ENCODE measurements at regions not wholly inside any gene's neighbourhood (a gene's known extent, or its start where the extent isn't known, plus 50 kb on each side); places are given as distances from the start of the nearest gene placed in this dataset.
"Not testable (repeated sequence)": the region's sequence is repeated elsewhere in the genome, so short reads cannot be mapped to it uniquely, and the experiment has no call there.

DNA sequence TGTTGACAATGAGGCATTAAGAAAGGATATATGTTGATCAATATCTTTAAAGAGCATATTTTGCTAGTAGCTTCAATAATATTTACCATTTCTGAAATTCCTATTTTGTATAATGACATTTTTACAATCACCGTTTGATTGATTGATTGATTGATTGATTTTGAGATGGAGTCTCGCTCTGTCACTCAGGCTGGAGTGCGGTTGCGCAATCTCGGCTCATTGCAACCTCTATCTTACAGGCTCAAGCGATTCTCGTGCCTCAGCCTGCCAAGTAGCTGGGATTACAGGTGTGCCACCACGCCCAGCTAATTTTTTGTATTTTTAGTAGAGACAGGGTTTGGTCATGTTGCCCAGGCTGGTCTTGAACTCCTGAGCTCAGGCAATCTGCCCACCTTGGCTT, 150.9 kb upstream of the TEX13D start:
- peaks cover 0 to 12% (median 0%) of the 10 kb centered on the region in 4 donors for H3K9me3 ChIP-seq
- DNase-seq; H3K4me3 ChIP-seq; H3K27ac ChIP-seq; H3K36me3 ChIP-seq; H3K27me3 ChIP-seq; intact Hi-C loops (cut with DNase I; ENCODE audit: low total_unique reads); H3K4me1 ChIP-seq: not testable (repeated sequence)
- WGBS, 5 donors: 78 to 96% (median 91%) methylated on average over 7 to 8 of the region's 8 CpGs

DNA sequence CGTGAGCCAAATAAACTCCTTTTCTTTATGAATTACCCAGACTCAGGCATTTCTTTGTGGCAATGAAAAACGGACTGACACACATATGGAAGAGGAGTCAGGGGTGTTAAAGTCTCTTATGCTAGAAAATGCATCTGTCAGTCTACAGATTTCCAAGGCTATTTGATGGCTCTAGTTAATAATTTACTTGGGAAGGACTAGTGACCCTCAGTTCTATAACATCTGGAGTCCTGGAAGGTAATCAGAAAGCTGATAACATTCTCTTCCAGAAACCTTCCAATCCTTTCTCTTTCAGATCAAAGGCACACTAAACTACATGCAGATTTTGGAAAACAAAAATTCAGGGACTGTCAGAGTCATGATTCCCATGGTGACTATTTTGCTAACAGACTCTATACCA, 142.0 kb upstream of the TEX13D start:
- H3K27me3 ChIP-seq: no peaks in the 10 kb centered on the region
- H3K27ac ChIP-seq: no peak overlapping the region
- intact Hi-C loops (cut with DNase I; ENCODE audit: low total_unique reads): no loop called here
- no peaks in the 10 kb centered on the region for H3K9me3 ChIP-seq
- H3K4me1 ChIP-seq: peaks cover 0 to 4% (median 0%) of the 10 kb centered on the region in 4 donors
- no peak for DNase-seq
- no peaks in the 10 kb centered on the region for H3K36me3 ChIP-seq
- no peak overlapping the region for H3K4me3 ChIP-seq
- no peak for TF ChIP-seq POLR2AphosphoS5 (IDR thresholded peaks at IDR 0.05)
- TF ChIP-seq, protein P1, sequence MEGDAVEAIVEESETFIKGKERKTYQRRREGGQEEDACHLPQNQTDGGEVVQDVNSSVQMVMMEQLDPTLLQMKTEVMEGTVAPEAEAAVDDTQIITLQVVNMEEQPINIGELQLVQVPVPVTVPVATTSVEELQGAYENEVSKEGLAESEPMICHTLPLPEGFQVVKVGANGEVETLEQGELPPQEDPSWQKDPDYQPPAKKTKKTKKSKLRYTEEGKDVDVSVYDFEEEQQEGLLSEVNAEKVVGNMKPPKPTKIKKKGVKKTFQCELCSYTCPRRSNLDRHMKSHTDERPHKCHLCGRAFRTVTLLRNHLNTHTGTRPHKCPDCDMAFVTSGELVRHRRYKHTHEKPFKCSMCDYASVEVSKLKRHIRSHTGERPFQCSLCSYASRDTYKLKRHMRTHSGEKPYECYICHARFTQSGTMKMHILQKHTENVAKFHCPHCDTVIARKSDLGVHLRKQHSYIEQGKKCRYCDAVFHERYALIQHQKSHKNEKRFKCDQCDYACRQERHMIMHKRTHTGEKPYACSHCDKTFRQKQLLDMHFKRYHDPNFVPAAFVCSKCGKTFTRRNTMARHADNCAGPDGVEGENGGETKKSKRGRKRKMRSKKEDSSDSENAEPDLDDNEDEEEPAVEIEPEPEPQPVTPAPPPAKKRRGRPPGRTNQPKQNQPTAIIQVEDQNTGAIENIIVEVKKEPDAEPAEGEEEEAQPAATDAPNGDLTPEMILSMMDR (IDR thresholded peaks at IDR 0.05): no peak
- no peak for TF ChIP-seq EP300 (IDR thresholded peaks at IDR 0.05)
- no peak for TF ChIP-seq POLR2A (IDR thresholded peaks at IDR 0.05)
- 33 to 67% (median 58%) methylated on average over 2 of the region's 2 CpGs for WGBS, 5 donors

DNA sequence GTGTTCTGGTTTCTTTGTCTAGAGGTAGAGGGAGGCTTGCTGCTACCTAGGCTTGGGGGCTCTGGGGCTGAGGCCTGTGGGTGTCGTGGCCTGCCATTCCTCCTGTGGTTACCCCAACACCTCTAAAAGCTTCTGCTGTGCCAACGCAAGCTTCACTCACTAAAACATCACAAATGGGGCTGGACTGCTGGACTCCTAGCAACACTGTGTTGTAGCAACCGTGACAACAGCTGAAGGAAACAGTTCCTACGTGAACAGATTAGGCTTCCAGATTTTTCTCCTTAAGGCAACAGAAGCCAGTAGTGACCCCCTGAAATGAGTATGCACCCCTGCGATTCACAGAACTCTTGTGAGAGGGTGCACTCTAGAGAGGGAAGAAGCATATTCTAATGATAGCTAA, 138.3 kb upstream of the TEX13D start:
- no peak overlapping the region for H3K4me3 ChIP-seq
- no peak for TF ChIP-seq POLR2AphosphoS5 (IDR thresholded peaks at IDR 0.05)
- no peak for TF ChIP-seq POLR2A (IDR thresholded peaks at IDR 0.05)
- no peak for TF ChIP-seq EP300 (IDR thresholded peaks at IDR 0.05)
- TF ChIP-seq, protein P1 (IDR thresholded peaks at IDR 0.05): no peak
- intact Hi-C loops (cut with DNase I; ENCODE audit: low total_unique reads): no loop called here
- no peaks in the 10 kb centered on the region for H3K9me3 ChIP-seq
- H3K27me3 ChIP-seq: no peaks in the 10 kb centered on the region
- H3K4me1 ChIP-seq: peaks cover 0 to 4% (median 0%) of the 10 kb centered on the region in 4 donors
- 37 to 59% (median 43%) methylated on average over 4 to 5 of the region's 5 CpGs for WGBS, 5 donors
- H3K36me3 ChIP-seq: no peaks in the 10 kb centered on the region
- no peak overlapping the region for H3K27ac ChIP-seq
- DNase-seq: peak in 1 of 2 donors; percentile 80

DNA sequence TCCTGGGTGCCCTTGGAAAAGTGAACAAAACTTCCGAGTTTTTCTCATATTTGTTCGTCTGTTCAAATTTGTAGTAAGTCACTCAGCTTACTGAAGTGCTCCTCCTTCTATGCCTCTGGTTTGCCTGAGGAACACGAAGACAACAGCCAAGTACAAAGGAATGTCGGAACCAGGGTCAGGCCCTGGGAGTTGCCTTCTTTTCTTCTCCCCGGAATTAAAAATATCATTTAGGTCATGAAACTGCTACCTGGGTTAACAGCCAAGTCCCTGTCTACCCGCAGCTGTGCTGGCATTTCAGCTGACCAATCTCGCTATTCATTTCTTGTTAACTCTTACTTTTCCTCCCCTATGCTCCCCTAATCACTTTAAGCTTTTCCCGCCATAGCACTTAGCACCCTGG, 137.6 kb upstream of the TEX13D start:
- Histone ChIP-seq H3K27me3 (no peaks in the 10 kb centered on the region), H3K27ac (no peak overlapping the region), H3K36me3 (no peaks in the 10 kb centered on the region), H3K4me1 (peaks cover 0 to 4% (median 0%) of the 10 kb centered on the region in 4 donors), H3K4me3 (no peak overlapping the region), H3K9me3 (no peaks in the 10 kb centered on the region)
- WGBS, 5 donors: 23 to 50% (median 44%) methylated on average over 8 of the region's 8 CpGs
- no peak for DNase-seq
- TF ChIP-seq, protein P1 (IDR thresholded peaks at IDR 0.05): no peak
- TF ChIP-seq POLR2AphosphoS5 (IDR thresholded peaks at IDR 0.05): no peak
- no peak for TF ChIP-seq EP300 (IDR thresholded peaks at IDR 0.05)
- no peak for TF ChIP-seq POLR2A (IDR thresholded peaks at IDR 0.05)
- intact Hi-C loops (cut with DNase I; ENCODE audit: low total_unique reads): no loop called here

DNA sequence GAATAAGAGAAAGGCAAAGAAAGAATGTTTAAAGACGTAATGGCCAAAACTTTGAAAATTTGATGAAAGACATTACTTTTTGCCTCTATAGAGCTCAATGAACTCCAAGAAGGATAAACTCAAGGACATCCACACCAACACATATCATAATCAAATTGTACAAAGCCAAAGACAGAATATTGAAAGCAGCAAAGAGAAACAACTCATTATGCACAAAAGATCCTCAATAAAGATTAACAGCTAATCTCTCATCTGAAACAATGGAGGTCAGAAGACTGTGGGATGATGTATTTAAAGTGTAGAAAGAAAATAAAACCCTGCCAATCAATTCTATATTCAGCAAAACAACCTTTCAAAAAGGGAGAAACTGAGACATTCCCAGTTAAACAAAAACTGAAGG, 129.1 kb upstream of the TEX13D start:
- 89 to 100% (median 100%) methylated on average over 1 of the region's 1 CpG for WGBS, 5 donors
- no peaks in the 10 kb centered on the region for H3K4me1 ChIP-seq
- TF ChIP-seq EP300 (IDR thresholded peaks at IDR 0.05) (no peak), POLR2A (IDR thresholded peaks at IDR 0.05) (no peak), POLR2AphosphoS5 (IDR thresholded peaks at IDR 0.05) (no peak)
- TF ChIP-seq, protein P1 (IDR thresholded peaks at IDR 0.05): no peak
- intact Hi-C loops (cut with DNase I; ENCODE audit: low total_unique reads): no loop called here
- no peak for DNase-seq
- H3K9me3 ChIP-seq: peaks cover 0 to 6% (median 2%) of the 10 kb centered on the region in 4 donors
- H3K36me3 ChIP-seq: no peaks in the 10 kb centered on the region
- no peaks in the 10 kb centered on the region for H3K27me3 ChIP-seq
- no peak overlapping the region for H3K27ac ChIP-seq
- H3K4me3 ChIP-seq: no peak overlapping the region
